GM18508 (cell line): ENCODE measurements at regions not wholly inside any gene's neighbourhood (a gene's known extent, or its start where the extent isn't known, plus 50 kb on each side); places are given as distances from the start of the nearest gene placed in this dataset.
"Not testable (repeated sequence)": the region's sequence is repeated elsewhere in the genome, so short reads cannot be mapped to it uniquely, and the experiment has no call there.

Experiments
- ATAC-seq: cut with Tn5 transposase; IDR thresholded peaks from one replicate; pipeline ENCODE4 v1.9.1; 2021; ENCODE audit warnings: moderate number of reproducible peaks; ENCODE audit not compliant: insufficient read depth, unreplicated experiment

DNA sequence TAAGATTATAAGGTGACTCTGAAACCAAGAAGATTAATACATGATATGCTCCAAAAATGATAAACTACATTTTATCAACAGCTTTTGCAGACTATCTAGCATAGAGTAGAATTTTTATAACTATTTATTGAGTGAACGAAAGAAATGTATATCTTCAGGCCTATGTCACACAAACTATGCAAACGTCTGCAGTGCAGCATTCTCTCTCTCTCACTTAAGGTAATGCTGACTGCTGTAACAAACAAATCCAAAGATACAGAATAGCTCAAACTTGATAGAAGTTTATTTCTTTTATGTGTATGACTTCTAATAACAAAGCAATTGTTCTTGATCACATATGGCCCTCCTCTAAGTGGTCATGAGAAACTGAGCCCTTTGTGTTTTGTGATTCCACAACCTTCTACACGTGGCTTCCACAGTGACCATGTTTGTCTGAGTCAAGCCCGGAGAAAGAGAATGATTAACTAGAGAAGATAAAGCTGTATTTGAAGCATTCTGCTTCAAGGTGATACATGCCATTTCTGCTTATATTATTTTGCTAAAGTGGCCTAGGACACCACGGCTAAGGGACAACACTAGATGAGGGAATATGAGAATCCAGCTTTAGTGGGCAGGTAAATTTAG lies 1352.7 kb upstream of the TMEM132C start:
- no peak for ATAC-seq

DNA sequence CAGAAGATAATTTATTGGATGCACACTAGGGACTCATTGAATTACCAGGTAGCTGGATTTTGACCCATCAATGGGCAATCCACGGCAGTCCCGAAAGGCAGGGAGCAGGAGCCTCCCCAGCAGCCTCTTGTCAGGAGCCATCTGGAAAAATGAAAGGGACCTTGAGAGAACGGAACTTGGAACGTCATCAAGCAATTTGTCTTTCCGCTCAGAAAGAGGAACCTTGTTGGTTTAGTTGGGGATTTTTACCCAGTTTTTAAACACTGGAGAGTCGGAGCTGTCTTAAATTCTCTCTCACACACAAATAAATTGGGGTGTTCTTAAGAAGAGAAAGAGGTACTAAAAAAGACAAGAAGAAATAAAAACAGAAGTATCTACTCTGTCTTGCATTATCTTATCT lies 1351.7 kb upstream of the TMEM132C start:
- no peak for ATAC-seq

DNA sequence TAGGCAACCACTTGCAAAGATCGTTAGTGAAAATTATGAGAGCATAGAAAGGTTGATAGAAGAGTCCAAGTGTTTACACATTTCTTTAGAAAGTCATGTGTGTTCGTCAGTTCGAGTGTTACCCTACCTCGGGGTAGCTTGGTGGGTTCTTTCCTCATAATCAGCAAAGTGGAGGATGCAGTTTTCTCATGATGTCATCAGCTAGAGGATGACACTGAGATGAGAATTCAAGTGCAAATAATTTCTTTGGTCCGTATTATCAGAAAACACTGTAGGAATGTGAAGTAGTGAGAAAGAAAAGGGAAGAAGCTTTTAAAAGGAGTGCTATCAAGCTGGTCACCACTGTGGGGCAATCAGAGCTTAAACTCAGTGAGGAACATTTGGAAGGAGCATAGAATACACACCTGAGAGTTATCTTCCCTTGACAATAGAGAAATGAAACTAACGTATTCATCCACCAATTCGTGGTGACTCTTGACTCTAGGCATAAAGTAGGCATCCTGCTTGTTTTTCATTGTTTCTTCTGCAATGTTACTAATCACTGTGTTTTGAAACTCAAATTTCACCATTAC lies 1340.9 kb upstream of the TMEM132C start:
- no peak for ATAC-seq

DNA sequence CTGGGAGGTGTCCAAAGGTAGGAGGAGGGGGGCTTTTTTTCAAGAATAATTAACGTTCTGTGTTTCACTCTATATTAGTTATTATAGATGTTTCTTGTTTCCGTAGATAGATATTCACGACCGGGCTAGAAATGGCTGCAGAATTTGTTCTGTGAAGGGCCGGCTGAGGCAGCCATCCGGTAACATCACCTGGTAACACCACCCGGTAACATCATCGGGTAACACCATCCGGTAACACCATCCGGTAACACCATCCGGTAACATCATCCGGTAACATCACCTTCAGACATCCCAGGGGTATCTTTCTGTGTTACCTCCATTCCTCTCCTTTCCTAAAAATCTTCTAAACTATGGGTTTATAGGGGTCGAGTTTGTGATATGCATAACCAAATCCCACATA lies 1336.7 kb upstream of the TMEM132C start:
- no peak for ATAC-seq

DNA sequence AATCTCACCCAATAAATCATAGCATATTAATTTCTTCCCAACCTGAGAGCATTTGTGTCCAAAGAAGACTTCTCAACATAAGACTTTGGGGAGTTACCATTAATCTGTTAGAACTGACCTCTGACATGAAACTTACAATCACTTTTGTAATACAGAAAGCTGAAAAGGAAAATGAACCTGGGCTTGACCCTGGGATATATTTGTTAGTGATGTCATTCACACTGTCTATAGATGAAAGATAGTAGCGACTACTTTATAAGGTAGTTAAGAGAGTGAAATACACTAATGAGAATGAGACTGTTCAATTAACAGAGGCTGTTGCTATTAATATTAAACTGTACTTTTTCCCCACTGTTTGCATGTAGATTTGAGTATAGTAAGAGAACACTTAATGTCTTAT lies 1334.8 kb upstream of the TMEM132C start:
- ATAC-seq: no peak

DNA sequence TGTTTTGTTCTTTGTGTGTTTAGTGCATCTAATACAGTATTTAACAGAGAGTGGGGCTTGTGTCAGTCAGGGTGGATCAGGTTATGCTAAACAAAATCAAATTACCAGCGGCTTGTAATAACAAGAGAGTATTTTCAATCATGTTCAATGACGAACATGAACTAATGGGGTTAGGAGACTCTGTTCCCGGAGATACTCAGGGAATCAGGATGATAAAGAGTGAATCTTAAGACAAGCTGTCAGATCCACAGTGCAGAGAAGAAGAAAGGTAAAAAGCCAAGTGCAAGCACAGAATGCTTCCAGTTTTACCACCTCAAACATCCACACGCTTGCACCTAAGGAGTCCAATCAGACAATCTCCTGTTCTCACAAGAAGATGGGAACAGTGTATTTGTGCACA lies 1331.5 kb upstream of the TMEM132C start:
- ATAC-seq: no peak

DNA sequence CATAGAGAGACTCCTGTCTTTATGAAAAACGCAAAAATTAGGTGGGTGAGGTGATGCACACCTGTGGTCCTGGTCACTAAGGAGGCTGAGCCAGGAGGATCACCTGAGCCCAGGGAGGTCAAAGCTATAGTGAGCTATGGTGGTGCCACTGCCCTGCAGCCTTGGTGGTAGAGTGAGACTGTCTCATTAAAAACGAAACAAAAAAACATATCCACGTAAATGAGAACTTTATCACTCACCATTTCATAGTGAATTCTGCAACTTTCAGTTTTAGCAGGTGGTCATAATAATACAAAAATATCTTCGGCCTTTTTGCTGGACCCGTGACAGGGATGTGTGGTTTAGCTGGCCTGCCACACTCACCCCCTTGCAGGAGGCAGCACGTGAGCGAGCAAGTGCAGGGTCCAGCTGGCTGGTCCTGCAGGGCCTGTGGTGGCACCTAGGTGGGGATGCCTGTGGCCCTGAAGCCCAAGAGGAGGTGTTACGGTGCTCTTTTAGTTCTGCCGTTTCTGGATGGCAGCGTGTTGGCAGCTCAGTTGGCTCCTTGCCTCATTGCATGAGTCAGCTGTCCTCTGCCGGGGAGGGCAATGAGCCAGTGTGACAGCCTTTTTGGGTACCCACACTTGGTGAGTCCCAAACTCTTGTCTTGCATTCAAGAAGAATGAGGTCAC lies 1330.7 kb upstream of the TMEM132C start:
- ATAC-seq: no peak

DNA sequence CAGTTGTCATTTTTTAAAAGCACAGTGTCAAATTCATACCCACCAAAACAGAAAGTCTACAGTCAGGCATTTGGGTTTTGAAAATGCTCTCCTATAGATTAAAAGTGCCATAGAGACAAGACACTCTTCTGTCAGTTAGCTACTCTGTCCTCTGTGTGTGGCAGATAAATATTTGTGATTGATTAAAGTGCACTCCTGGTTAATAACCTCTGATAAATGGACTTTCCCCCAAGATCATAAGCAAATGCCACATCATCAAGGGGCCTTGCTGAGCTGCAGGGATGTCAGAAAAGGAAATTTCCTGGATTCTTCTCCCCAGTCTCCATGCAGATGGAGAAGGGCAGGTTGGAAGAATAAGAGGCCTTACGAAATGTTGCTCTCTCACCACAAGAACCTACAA lies 1329.5 kb upstream of the TMEM132C start:
- no peak for ATAC-seq

DNA sequence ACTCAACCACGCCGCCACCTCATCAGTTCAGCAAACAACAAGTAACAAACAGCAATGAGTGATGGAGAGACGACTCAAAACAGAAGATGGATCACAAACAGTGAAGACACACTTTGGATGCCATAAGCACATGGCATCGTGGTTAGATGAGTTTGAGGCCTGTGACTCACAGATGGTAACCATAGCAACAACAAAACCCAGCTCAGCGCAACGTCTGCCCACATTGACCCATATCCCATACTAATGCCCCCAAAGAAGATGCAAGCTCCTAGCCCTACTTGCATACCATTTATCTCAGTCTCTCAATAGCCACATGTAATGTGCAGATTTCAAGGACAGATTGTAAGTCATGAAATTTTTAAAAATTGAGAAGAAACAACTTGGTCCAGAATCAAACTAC lies 1322.3 kb upstream of the TMEM132C start:
- ATAC-seq: no peak

DNA sequence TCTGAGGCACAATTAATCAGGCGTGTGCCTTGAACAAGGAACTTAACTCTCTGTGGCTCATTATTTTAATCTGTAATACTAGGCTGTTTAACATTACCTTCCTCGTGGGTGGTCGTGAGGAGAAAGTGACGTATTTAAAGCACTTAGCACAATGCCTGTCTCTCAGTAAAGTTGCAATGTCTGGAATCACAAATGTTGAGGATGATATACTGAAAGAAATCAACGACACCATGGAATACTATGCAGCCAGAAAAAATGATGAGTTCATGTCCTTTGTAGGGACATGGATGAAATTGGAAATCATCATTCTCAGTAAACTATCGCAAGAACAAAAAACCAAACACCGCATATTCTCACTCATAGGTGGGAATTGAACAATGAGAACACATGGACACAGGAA lies 1320.0 kb upstream of the TMEM132C start:
- not testable (repeated sequence) for ATAC-seq

DNA sequence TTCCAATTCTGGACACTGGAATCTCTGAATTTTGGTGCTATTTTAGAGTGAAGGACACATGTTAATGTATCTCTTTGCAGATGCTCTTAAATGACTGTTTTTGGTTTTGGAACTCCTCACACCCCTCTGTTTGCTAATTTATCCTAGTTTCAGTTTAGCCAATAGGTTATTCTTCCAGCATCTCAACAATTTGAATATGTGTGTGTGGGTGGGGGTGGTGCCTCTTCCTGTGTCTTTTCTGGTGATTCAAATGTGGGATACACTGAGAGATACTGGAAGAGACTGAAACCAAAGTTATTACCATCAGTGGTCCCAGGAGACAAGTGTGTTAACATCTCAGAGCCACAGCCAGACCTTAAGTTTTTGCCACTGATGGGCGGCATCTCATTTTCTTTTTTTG lies 1317.4 kb upstream of the TMEM132C start:
- ATAC-seq: no peak

DNA sequence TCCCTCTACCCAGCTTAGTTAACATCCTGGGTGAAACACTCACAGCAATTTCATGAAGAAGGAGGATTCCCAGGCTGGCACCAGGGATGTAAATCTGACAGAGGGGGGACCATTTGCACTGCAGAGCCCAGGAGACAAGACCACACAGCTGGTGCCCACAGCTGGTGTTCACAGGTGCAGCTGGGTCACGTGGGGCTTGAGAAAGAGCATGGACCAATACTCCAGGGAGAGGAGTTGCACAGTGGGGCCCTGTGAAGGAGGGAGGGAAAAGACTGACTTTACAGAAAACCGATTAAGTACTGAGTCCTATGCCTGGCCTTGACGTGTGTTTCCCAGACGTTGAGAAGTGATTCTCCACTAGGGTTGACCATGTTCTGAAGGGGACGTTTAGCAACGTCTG lies 1316.7 kb upstream of the TMEM132C start:
- no peak for ATAC-seq

DNA sequence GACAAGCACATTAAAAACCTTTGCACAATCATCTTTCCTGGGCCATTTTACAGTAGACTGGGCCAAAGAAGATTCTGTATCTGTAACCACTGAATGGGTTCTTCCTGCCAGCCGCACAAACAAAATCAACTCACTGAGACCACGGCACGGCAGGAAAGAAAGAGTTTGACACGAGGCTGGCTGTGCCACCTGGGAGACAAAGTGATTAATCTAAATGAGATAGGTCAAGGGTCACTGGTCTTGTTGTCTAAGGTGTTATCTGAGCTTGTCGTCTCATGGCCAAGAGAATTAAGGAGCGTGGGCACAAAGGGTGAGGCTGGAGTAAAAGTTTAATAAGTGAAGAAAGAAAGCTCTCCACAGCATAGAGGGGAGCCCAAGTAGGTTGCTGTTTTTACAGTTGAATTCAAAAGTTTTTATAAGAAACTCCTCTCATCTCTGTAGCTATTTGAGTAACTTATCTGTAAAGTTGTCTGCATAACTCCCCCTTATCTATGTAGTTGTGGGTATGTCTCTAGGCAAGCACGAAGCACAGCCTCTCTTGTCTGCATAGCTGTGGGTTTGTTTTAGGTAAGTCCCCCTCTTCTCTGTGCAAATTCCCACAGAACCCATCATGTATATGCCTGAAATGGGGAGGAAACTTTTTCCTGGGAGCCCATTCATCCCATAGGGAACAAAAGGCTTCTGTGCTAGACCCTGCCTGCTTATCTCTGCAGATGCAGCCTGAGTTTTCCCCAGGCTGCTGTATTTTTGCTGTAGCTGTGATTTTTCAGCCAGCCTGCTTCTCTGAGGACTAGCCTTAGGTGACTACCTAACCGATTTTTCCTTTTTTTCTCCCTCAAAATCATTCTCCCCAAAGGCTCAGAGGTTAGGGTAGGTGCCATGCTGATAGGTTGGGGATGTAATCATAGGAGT lies 1314.6 kb upstream of the TMEM132C start:
- no peak for ATAC-seq

DNA sequence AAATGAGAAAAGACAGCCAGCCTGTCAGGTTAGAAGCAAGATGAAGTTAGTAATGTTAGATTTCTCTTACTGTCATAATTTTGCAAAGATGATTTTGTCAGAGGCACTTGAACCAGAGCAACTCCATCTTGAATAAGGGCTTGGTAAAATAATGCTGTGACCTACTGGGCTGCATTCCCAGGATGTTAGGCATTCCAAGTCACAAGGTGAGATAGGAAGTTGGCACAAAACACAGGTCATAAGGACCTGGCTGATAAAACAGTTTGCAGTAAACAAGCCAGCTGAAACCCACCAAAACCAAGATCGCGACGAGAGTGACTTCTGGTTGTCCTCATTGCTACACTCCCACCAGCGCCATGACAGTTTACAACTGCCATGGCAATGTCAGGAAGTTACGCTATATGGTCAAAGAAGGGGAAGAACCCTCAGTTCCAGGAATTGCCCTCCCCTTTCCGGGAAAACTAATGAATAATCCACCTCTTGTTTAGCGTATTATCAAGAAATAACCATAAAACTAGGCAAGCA lies 1313.5 kb upstream of the TMEM132C start:
- ATAC-seq: no peak

DNA sequence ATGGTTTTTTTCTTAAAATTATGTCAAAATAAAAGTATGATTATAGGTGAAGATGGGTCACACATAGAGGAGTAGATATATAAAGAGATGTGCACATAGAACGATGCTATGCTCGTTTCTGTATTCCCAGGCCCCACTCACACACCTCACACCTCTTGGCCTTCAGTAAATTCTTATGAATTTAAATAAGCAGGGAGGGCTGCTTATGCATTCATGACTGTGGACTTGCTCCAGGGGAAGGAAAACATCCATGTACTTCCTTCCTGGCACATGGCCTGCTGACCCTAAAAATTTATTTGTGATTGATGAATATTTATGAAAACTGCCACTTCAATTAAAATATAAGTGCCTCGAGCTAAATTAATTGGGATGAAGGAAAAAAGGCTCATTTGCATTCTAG lies 1306.7 kb upstream of the TMEM132C start:
- no peak for ATAC-seq

DNA sequence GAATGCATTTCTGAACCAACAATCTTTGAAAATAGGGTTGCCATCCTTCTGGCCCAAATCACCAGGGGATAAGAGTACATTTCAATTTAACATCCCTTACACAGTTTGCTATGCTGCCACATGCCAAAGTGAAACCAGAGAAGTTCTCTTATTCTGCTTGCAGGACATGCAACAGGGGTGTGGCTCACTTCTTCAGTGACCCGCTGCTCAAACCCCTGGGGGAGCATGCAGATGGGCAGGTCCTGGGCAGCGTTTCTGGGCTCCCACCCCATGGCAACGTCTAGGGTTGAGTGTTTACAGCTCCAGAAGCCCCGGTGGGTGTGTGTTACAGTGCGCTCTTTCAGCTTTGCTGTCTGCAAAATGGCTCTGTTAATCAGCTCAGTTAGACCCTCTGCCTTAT lies 1306.3 kb upstream of the TMEM132C start:
- no peak for ATAC-seq

DNA sequence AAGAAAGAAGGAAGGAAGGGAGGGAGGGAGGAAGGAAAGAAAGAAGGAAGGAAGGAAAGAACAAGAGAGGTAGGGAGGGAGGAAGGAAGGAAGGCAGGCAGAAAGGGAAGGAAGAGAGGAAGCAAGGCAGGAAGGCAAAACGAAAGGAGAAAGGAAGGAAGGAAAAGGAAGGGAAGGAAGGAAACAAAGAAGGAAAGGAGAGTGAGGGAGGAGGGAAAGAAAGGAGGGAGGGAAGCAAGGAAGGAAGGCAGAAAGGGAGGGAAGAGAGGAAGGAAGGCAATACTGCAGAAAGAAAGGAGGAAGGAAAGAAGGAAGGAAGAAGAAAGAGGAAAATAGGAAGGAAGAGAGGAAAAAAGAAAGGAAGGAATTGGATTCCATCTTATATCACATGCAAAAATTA lies 1303.1 kb upstream of the TMEM132C start:
- no peak for ATAC-seq

DNA sequence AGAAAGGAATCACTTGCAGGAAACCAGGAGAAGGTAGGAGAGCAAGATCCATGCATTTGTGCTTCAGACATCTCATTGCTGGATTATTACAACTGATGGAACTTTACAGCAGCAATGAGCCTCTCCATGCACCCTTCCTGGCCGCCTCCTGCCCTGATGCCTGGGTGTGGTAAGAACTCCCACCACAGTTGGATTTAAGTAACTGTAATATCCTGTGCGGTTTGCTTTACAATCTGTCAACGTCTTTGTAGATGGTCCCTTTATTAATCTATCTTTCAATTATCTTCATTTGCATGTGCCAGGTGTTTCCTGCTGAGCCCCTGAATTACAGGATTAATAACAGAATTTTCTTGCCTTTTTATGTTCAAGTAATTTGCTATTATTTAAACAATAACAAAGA lies 1300.5 kb upstream of the TMEM132C start:
- no peak for ATAC-seq

DNA sequence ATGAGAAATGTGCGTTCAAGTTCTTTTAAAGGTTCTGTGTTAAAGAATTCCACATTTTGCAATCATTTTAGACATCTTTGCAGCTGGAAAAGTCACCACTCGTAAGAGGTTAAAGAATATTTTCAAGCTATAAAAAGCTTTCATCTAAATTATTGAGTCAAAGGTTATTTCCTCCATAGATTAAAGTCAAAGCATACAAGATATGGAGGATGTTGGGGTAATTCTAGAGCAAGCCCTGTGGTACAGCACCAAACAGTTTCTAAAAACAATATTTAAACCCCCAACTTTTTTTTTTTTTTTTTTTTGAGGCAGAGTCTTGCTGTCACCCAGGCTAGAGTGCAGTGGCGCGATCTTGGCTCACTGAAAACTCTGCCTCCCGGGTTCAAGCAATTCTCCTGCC lies 1299.8 kb upstream of the TMEM132C start:
- ATAC-seq: no peak

DNA sequence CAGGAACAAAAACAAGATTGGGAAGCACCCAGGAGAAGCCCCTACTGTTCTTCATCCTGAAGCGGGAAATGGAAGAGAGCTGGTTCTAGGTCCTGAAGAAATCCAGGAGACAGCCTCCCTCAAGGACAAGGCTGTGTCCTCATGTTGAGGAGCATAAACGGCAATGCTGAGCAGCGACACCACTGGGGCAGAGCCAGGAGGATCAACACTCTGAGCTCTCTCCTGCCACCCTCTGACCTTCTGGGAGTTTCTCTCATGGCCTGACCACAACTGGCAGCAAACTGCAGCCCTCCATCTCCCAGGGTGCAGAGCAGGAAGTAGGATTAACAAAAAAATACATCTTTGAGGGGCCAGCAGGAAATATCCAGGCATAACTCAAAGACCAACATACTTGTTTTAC lies 1292.2 kb upstream of the TMEM132C start:
- ATAC-seq: no peak

DNA sequence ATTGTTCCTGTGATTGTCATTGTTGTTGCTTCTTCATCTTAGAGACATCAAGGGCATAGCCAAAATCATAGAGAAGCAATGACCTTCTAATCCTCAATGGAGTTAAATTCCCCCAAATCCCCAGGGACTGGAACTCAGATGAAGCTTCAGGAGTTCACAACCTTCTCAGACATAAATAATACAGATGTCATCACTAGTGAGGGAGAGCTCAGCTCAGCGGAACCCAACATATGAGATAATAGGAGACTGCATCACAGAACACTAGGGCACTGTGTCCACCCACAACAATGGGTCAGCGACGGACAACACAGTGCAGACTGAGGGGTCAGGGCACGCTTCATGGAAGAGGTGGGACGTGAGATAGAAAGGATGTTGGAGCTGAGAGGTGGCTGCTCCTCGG lies 1290.4 kb upstream of the TMEM132C start:
- no peak for ATAC-seq
